ENCODE measurements at regions not wholly inside any gene's neighbourhood (a gene's known extent, or its start where the extent isn't known, plus 50 kb on each side); places are given as distances from the start of the nearest gene placed in this dataset.

DNA sequence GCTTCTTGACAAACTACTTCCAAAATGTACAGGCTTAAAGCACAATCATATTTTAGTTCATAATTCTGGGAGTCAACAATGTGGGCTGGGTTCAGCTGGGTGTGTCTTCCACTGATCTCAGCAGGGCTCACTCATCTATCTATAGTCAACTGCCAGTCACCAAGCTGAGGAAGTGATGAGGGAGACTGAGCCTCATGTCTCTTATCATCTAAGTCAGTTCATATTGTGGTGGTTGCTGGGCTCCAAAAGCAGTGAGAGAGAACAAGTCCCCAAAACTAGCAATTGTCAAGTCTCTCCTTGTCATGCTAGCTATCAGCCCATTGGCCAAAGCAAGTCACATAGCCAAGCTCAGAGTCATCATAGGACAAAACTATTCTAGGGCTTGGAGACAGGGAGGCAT lies 465.9 kb upstream of the ARID1B start:
- no peak for DNase-seq (ENCODE audit: low spot score)

DNA sequence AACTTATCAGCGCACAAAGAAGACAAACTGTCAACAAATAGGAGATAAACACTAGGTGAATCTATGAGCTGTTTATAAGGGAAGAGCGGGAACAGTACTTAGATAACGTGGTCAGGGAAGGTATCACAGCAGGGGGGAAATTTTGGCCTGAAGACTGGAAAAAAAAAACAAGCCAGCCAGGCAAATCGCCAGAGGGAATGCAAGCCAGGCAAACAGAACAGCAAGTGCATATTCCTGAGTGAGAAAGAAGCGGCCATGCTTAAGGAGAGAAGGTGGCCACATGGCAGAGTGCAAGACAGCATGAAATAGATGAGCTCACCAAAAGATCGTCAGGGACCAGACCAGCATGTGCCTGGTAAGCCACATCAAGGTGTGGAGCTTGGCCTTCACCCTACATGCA lies 466.5 kb upstream of the ARID1B start:
- no peak for DNase-seq (ENCODE audit: low spot score)

DNA sequence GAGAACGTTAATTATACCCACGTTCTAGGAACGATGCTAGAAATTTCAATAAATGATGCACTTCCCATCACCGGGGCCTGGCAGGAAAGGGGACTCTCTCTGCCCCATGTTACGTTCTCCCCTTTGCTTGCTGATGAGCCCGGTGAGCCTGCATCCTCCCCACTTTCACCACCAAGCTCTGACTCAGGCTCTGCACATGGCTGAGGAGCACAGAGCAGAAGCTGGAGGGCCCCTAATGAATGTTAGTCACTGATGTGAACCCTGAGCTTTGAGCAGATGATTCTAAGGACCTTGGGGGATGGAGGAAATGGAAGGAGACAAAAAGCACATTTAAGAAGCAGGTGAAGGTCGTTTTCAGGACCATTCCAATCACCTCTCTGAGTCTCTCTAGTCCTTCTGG lies 468.2 kb upstream of the ARID1B start:
- DNase-seq (ENCODE audit: low spot score) = no peak

DNA sequence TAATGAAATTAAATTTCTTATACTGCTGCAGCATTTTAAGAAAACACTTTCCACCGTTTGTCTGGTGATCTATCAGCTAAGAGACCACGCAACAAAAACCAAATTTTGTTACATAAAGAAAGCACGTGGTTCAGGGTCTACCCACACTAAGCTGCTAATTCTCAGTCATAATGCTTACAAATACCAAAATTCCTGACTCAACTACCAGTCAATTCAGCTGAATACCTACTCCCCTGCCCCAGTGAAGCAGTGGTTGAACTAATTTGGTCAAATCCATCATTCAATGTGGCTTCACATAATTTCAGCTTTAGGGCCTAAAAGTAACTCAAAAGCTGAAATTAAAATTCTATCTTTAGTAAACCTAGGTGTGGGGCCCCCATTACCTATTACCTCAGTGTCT lies 468.6 kb upstream of the ARID1B start:
- no peak for DNase-seq (ENCODE audit: low spot score)

DNA sequence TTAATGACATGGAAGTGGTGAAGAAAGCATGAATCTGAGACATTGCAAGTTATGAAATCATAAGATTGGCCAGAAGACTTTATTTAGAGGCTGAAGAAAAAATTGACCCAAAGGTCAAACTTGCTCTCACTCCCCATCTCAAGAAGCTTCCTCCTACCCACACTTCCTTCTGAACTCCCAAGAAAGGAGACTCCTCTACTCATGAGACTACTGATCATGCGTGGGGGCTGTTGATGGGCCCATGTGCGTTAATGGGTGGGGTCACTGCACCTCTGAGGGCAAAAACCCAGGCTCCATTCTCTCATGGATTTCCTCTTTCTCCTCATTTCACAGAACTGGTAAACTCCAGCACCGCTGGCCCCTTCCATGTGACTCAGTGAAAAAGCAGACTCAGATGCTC lies 470.6 kb upstream of the ARID1B start:
- no peak for DNase-seq (ENCODE audit: low spot score)

DNA sequence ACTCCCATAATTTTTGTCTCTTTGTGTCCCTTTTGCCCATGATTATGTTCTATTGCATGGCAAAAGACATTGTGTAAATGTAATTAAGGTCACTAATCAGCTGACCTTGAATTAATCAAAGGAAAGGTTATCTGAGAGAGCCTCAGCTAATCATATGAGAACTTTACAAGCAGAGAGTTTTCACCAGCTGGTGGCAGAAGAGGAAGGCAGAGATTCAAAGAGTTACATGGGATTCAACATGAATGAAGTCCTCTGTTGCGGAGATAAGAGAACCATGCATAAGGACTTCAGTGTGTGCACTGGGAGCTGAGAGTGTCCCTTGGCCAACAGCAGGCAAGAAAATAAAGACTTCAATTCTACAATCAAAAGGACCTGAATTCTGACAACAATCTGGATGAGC lies 494.1 kb upstream of the ARID1B start:
- DNase-seq (ENCODE audit: low spot score) = no peak

DNA sequence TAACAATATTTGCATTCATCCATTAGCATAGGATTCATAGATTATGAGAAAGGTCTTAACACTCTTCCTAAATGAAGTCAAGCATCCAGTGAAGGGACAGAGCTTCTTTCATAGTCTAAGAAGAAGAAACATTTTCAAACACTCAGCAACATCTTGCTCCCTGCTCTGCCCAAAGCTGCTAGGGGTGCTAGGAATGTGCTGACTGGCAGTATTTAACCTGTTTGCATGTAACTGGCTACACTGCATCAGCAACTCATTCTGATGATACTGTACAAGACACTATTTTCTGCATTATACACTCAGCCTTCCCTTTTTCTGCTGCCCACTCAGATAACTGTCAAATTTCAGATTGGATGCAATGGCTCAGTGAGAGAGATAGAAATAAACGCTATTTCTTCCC lies 495.1 kb upstream of the ARID1B start:
- no peak for DNase-seq (ENCODE audit: low spot score)

DNA sequence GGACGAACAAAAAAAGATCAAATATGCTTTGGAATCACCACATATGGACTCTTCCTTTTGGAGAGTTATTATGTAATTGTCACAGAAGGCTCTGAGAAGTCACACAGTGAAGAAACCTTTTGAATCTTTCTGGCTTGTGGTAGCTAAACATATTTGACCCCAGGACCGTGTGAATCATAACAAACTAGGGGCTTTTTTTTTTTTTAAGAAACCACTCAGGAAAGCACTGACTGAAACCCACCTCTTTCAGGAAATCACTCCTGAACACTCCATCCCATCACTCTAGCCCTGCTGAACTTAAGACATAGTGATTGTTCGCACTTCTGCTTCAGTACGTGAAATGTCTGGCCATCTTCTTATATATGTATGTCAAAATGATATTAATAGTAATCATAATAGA lies 495.9 kb upstream of the ARID1B start:
- DNase-seq (ENCODE audit: low spot score) = no peak

DNA sequence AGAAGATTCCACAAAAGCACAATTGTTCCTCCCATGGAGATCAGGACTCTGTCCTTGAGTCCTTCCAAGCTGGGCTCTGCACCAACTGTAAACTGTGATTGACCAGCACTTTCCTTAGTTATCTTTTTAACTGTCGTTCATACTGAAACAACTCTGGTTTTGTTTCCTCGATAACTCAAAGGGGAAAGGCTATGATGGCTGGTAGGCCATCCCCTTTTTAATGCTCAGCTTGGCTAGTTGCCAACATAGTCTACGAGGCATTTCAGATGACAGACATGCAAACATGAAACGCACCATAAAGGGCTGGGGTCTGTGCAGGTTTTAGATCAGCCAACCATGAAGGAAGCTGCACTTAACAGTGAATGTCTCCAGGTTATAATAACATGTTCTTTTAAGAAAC lies 497.1 kb upstream of the ARID1B start:
- DNase-seq (ENCODE audit: low spot score) = no peak

DNA sequence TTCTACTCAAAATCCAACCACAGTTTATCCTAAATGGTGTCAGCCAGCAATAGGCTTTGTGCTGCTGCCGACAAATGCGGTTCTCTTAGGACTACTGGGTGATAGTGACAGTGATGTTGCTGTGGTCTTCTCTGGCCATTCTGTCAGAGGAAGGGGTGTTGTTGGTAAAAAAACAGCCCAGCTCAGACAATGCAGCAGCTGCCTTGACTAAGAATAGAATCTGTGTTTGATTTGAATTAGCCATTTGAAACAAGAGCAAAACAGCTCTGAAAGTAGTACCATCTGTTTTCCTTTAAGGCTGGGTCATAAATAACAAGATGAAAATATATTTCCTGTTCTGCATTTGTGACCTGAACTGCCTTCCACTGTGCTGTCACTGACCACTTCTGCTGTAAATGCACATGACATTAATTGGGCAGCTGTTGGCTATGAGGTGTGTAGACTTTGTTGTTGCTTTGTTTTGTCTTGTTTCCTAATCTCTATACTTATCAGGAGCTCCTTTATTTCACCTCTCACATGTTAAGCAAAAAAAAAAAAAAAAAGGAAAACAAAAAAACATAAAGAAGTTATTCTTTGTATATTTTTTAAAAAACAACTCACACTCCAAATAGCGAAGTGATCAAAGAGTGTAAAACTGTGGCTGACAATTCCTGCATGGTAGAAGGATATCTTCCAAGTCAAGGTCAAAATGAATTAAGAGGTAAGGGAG lies 497.8 kb upstream of the ARID1B start:
- DNase-seq (ENCODE audit: low spot score) = no peak

DNA sequence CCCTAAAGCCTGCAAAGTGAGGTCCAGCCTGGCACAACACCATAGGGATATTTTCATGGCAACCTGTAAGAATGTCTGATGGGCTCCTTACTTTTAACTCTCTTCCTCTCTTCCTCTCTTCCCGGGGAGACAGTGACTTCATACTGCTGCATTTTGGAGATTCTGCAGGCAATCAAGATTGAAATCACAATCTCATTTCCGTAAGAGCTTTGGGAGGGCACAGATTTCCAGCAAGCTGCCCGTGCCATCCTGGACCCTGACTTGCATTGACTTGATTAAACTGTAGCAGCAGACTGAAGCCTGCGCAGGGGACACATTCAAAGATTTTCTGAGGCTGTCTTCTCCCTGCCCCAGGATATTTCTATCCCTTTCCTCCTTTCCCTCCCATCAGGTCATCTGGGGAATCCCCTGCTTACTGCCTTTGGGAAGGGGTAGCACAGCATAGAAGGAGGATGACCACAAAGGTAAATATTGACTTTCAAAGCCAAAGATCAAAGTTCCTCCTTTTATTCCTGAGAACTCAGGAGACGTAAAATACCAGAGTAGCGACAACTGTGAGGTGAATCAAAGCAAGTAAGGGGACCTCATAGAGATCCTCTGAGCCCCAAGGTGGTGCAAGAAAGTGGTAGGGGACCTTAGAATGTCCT lies 504.0 kb upstream of the ARID1B start:
- DNase-seq (ENCODE audit: low spot score) = no peak

DNA sequence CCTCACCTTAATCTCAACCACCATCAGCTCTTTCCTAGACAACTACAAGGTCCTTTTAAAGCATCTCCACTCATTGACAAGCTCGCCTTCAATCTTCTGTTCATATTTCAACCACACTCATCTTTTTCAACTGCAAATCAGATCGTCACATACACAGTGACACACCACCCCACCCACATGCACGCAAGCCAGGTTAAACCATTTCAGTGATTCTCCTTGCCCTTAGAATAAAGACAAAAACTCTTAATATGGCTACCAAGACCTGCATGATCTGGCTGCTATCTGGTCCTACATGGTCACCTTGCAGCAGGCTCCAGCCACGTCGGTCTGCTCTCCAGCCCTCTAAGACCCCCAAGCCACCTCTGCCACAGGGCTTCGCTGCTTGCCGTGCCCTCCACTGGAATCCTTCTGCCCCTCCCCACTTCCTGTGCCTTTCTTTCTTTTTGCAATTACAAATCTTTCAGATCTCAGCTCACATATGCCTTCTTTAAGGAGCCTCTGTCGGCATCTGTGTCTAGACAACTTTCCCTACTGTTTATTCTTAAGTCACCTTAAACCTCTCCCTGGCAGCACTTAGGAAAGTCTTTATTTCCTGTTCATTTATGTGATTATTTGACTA lies 507.3 kb upstream of the ARID1B start:
- no peak for DNase-seq (ENCODE audit: low spot score)

DNA sequence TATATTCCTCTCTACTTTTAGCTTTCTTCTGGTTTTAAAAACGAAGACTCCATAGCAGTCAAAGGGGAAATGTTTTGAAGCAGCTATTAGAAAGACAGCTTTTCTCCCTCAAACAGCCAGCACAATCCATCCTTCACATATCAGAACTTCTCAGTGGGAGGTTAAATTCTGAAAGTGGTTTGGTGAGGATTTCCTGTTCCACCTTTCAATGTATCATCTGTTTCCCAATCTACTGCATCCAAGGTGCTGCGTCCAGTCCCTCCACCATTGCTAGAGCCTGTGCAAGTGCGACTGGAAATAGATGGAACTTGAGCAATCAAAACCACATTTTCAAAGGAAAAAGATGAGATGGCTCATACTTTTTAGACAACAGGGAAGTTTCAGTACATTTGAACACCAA lies 508.3 kb upstream of the ARID1B start:
- DNase-seq (ENCODE audit: low spot score) = no peak

DNA sequence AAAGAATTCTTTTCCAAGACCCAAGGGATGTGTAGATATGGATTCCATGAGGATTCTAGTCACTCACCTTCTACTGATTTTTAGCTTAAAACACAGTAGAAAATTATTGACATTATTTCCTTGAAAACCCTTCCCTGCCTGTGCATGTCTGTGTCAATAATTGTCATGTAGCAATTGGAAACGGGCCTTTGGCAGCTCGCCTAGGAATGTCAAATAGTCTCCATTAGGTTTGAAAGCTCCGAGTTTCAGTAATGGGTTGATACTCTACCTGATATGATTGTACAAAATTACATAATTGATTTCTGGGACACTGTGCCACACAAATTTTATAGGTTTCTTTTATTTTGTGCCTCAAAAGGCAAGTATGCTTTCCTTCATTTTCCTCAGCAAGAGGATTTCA lies 515.2 kb upstream of the ARID1B start:
- DNase-seq (ENCODE audit: low spot score) = no peak

DNA sequence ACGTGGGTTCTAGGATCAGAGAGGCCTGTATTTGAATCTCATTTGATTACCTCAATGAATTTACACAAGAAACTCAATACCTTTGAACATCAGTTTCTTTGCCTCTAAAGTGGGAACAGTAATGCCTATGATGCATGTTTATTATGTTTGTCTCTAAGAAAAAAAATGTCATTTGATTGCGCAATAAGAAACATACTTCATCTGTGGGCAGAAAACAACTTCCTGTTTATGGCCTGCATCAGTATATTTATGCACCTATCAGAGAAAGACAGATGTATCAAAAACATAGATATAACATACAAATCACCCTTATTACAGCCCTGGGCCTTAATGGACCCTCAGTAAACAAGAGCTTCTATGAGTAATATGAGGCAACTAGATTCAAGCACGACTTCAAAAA lies 516.4 kb upstream of the ARID1B start:
- no peak for DNase-seq (ENCODE audit: low spot score)

DNA sequence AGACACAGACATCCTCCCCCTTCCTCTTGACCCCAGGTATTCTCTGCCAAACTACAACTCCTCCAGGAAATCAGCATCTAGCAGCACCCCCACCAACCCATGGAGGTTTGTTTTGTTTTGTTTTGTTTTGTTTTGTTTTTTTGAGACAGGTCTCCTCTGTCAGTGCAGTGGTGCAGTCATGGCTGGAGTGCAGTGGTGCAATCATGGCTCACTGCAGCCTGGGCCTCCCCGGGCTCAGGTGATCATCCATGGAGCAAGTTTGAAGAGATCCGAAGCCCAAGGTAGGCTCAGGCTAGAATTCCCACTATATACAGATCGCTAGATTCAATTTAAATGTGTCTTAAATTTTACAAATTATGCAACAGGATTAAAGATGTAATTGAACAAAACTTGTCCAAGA lies 518.2 kb upstream of the ARID1B start:
- no peak for DNase-seq (ENCODE audit: low spot score)

DNA sequence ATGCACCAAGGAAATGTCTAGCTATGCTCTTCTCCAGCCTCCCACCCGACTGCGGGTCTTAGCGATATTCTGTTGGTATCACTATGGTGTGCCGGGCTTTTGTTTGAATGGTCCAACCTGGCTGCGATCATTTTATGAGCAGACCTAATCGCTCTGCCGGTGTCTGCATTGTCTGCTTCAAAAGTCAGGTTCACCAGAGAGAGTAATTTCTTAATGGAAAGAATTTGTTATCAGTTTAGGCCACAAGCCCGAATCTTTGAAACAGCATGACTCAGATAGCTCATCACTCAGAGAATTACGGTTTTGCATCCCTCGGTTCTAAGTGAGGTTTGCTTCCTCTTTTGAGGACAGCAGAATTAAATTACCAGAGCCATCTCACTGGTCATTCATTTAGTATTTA lies 521.0 kb upstream of the ARID1B start:
- DNase-seq (ENCODE audit: low spot score) = no peak

DNA sequence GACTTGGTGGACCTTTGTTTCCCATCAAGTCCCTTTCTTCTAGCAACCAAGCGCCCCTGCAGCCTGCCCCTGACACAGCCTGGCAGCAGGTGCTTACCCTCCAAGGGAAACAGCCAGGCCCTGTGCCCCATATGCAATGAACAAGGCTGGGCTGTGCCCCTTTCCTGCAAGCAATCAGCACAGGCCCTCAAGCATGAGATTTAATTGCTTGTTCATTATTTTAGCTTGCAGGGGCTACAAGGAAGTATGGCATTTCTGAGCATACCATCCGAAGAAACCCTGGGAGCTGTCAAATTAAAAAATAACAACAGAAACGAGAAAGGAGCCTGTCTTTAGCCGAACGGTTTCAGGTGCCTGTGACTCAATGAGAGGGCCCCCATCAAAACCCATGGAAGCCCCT lies 522.9 kb upstream of the ARID1B start:
- DNase-seq (ENCODE audit: low spot score) = no peak

DNA sequence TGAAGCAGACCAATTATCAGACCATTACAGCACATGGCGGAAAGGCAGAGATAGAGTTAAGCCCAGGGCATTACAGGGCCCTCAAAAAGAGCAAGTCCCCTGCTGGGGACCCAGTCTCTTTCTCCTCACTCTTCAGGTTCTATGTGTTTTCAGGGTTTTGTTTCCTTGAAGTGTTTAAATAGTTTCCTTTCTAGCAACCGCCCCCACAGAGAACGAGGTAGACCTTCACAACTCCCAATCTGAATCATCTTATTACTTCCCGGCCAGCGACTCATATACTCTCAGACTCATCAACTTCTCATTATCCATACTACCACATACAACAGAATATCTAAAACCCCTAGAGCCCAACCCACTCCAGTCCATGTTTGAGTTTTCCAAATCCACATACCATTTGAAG lies 526.6 kb upstream of the ARID1B start:
- DNase-seq (ENCODE audit: low spot score) = no peak

DNA sequence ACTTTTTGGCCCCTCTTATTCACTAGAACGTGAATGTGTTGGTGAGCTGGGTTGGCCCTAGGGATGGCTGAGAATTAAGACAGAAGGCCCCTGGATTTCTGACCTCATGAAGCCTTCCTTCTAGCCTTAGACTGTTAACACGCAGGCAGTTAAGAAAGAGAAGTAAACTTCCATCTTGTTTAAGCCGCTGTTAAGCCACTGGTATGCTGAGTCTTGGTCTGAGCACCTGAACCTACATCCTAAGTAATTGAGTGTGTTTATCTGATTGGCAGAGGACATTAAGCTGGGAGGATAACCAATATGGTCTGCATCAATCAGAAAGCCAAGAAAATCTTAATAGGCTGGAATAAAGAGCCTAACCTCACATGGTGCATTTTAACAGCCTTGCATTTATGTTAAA lies 535.0 kb upstream of the ARID1B start:
- DNase-seq (ENCODE audit: low spot score) = no peak

DNA sequence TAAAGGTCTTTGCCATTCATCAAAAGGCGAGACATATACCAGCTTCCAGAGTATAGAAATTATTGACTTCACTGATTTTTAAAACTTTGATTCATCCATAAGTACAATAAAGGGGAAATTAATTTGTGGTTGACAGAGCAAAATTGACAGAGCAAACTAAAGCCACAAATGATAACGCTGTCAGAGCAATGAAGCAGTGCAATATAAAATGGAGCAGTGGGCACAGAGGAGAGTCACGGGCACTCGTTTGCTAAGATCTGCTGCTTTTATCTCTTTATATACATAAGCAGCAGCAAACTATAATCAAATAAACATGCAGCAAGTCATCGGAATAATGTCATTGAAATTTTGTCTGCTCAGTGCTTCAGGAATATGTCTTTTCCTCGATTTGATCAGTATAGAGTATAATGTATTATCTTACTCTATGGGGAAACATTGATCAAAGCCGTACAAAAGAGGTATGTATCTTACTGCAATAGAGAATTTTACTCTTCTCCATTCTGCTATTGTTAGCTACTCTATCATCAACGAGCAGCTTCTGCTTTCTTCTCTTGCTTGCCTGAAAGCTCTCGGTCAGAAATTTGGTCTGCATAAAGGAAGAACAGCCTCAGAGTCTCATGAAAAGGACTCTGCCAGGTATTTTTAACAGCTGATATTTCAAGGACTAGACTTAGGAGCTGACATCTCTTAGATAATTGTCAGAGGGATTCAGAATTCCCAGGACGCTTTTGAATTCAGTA lies 546.0 kb upstream of the ARID1B start:
- no peak for DNase-seq (ENCODE audit: low spot score)

DNA sequence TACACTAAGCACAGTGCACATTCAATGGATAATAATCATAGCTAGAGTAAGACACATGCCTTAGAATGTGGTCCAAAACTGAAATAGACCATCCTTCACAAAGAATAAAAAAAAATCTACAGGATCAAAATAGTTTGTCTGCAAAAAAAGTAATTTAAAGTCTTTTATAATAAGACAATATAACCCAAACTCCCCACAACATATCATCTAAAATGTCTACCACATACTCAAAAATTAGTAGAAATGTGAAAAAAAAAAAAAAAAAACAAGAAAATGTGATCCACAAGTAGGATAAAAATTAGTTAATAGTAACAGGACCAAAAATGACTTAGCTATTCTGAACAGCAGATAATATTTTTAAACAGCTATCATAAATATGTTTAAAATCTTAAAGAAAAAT lies 557.2 kb upstream of the ARID1B start:
- DNase-seq (ENCODE audit: low spot score) = no peak
